K562 (cell line): ENCODE measurements at regions not wholly inside any gene's neighbourhood (a gene's known extent, or its start where the extent isn't known, plus 50 kb on each side); places are given as distances from the start of the nearest gene placed in this dataset.

Experiments used
- HDGF ChIP-seq: fragments of 450-650 bp; IDR thresholded peaks from 2 replicates; pipeline ENCODE4 v1.6.1; 2016
- RFX1 ChIP-seq: fragments of 450-650 bp; IDR thresholded peaks from 2 replicates; pipeline ENCODE4 v1.6.1; 2016; ENCODE audit warnings: mild to moderate bottlenecking, moderate library complexity
- USF1 ChIP-seq: sonication (generic); formaldehyde crosslinking; IDR thresholded peaks from 2 replicates; pipeline ENCODE4 v1.9.0; 2022; ENCODE audit warnings: mild to moderate bottlenecking, missing genetic modification reagents

- no peak for TF ChIP-seq HDGF
- no peak for TF ChIP-seq USF1 (CRISPR knock-in tag)
- no peak for TF ChIP-seq RFX1
These were observed 226.7 kb upstream of the RUNX1 start for GRCh38 chr21:35275776-35276175.
